Left hindlimb (tissue), 1 donor: ENCODE measurements at regions not wholly inside any gene's neighbourhood (a gene's known extent, or its start where the extent isn't known, plus 50 kb on each side); places are given as distances from the start of the nearest gene placed in this dataset.
"Not testable (repeated sequence)": the region's sequence is repeated elsewhere in the genome, so short reads cannot be mapped to it uniquely, and the experiment has no call there.

Experiments
- DNase-seq: peaks from one replicate; pipeline ENCODE4 v3.0.0-alpha.2; 2018

DNA sequence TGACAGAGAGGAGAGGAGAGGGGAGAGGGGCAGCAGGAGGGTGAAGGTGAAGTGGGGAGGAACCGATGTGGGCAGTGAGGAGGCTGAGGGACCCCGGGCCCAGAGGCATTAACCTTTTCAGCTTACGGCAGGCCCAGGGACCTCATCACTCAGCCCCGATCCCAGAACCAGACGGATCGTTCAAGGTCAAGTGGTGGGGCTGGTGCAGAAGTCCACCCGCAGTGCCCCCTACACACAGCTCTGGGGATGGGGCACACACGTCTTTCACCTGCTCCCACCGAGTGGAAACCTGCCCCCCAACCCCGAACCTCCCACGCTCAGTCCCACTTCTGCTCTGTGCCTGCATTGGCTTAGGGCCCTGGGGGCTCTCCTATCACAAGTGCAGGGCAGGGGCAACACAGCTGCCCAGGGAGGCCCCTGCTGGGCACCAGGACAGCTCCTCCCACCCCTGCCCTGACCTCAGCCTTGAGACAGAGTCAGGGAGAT lies 81.9 kb upstream of the GOLGA6L4 start:
- DNase-seq = not testable (repeated sequence)

DNA sequence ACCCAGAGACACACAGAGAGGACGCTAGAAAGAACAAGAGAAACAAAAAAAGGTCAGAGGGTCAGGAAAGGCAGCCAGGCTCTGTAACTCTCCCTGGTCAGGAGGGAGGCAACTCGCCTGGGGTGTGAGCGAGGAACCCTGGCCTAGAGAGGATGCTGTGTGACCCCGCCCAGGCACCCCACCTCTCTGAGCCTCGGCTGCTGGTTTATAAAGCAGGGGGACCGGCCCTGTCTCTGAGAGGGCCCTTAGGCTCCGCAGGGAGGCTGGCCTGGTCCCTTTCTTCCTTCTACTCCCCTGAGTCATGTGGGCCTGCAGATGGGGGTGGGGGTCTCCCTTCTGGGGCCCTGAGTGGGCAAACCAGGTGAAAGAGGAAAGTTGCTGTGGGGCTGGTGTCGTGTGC lies 81.3 kb upstream of the GOLGA6L4 start:
- not testable (repeated sequence) for DNase-seq

DNA sequence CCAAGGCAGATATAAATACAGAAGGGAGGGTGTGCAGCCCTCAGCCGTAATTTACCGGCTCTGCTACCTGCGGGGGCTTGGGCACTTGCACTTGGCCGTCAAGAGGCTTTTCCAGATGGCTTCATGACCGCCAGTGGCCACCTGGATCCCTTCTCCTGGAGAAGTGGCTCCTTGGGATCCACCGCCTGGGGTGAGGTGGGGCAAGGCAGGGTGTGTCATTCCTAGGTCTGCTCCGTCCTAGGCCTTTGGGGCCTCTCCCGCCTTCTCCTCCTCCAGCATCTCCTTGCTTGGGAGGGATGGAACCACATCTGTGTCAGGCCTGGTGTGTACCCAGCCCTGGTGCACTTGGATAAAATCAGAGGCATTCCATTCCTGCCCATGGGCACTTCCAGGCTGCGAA lies 80.8 kb upstream of the GOLGA6L4 start:
- not testable (repeated sequence) for DNase-seq

DNA sequence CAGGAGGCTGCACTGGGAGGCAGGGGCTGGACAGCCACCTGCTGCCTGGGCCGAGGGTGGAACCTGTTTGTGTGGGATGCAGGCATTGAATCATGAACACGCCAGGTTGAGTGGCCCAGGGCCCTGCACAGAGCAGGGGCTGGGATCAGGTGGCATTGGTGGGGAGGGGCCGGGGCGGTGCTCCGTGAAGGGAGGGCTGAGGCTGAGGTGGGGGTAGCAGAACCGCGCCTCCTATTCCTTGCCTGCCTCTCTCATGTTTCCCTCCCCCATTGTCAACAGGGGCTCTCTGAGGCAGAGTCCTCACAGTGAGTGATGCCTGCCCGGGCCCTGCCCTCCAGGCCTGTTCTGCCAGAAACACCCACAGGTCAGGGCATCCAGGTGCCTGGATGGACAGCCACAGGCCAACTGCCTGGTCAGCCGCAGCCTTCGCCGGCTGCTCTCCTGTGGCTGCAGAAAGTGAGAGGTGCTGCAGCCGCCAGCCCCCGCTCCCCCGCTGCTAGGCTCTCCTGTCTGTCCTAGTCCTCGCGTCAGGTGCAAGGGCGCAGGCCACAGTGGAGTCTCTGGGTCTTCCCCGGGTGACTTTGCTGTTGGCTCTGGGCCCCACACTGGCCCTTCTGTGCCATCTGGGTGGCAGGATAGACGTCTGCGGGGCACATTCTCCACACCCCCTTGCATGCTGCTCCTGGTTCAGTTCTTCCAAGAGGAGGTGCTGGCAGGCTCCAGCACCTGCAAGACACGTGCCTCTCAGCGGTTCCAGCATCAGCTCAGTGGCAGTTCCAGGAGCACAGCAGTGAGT lies 79.6 kb upstream of the GOLGA6L4 start:
- DNase-seq = not testable (repeated sequence)

DNA sequence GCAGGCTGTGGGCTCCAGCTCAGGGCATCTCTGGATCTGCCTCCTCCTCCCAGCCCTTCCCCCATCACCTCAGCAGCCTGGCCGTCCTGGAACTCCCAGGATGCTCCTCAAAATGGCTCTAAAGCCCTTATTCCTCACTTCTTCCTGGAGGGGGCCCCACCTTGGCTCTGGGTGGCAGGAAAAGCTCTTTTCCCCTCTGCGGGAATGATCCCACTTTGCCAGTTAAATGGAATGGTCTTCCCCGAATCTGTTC lies 79.1 kb upstream of the GOLGA6L4 start:
- not testable (repeated sequence) for DNase-seq

DNA sequence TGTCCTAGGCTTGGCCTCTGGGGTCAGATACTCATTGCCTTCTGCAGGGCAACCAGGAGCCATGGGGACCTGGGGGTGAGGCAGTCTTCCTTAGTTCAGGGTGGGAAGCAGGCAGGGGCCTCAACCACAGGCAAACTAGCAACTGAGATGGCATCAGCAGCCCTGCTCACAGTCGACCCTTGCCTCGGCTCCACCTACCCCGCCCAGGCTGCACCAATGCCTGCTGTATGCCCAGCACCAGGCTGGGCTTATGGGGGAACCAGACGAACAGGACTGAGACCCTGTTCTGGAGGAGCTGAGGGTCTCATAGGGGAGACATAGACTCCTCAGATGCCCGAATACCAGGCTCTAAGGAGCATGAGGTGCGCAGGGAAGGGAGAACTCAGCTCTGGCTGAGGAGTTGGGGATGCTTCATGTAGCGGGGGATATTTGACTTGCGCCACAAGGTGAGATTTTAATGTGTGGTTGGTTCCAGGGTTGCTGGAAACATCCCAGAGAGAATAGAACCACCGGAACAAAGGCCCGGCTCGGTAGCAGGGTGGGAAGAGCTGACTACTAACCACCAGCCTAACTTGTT lies 78.4 kb upstream of the GOLGA6L4 start:
- DNase-seq = not testable (repeated sequence)

DNA sequence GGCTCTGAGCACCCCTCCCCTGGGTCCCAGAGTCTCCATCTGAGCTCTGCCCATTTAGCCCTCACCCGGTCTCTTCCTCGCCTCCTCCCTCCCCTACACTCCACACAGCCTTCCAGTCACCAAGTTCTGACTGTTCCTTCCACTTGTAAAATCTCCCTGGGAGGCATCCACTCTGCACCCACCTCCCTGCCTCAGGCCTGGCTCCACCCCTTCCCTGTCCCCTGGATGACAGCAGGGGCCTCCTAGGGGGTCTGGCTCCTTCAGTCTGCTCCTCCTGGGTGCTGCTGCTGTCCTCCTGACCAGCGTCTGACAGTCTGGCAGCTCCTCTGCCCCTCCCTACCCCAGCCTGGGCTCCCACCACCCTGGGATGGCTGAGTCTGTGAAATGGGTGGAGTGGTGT lies 77.7 kb upstream of the GOLGA6L4 start:
- DNase-seq = not testable (repeated sequence)

DNA sequence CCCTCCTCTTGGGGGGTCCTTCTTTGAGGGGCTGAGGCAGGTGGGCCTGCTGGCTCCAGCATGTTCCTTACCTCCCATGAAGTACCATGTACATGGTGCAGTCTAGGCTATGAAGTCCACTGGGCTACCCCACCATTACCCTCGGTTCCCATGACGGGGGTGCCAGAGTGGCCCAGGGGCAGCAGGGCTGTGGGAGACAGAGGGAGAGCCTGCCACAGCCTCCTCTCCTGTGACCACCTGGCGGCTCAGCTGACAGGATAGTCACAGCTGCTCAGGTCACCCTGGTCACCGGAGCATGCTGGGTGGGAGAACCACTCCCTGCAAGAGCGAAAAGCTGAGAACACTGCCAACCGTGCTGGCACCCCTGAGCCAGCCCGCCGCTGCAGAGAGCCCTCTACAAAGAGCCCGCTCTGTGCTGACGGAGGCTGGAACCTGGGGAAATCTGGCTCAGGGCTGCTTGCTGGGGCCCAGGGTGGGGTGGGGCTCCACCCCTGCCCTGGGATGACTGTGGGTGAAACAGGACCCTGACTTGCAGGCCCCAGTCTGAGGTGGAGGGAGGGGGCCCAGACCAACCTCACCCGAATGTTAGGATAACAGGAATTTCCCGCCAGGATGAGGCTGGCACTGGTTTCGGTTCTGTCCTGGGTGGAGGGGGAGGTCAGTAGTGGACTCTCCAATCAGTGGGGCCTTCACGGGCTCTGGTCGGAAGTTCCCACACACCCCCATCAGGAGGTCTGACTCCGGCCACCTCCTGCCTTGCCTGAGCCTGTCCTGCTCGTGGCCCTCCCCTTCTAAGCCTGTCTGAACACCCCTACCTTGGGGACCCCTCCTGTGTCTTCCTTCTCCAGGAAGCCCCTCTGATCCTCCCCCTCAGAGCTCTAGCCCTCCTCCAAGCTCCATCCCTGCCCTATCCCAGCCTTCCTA lies 76.0 kb upstream of the GOLGA6L4 start:
- DNase-seq = peak; percentile 47

DNA sequence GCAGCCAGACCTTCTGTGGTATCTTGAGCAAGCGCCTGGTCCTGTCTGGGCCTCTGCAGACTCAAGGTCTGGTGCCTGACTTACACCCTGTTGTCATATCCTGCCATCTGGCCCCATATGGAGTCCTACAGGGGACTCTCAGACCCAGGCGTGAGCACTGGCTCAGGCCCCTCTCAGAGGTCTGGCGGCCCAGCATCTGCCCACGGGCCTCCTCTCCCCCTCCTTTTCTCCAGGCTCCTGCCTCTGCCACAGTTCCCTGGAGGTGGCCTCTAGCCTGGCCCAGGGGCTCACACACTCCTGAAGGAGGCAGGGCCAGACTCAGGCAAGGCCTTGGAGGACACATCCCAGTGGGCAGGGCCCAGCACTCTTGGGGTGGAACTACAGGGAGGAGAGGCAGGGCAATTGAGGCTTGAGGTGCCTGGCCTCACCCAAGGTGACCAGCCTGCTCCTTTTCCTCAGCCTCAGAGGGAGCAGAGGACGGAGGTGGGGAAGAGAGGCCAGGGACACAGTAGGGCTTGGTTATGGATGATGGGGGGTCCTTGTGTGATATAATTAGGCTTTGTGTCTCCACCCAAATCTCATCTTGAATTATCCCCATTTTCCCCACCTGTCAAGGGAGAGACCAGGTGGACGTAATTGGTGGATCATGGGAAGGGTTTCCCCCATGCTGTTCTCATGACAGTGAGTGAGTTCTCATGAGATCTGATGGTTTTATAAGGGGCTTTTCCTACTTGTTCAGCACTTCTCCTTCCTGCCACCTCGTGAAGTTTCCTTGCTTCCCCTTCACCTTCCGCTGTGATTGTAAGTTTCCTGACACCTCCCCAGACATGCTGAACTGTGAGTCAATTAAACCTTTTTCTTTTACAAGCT lies 70.9 kb upstream of the GOLGA6L4 start:
- DNase-seq = not testable (repeated sequence)

DNA sequence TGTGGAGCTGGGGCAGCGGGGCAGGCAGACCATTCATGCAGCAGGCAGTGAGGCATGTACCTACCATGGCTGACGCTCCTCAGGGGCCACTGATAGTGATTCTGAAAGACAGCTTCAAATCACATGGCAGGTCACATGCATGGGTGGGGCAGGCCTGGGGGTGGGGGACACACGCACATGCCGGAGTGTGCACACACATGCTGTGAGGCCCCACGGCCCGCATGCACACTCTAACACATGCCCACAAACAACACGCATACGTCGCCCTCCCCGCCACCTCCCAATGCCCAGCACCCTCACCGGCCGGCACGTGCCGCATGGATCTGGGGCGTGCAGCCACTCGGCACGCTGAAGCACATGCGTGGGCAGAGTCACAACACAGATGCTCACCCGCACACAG lies 65.5 kb upstream of the GOLGA6L4 start:
- not testable (repeated sequence) for DNase-seq

DNA sequence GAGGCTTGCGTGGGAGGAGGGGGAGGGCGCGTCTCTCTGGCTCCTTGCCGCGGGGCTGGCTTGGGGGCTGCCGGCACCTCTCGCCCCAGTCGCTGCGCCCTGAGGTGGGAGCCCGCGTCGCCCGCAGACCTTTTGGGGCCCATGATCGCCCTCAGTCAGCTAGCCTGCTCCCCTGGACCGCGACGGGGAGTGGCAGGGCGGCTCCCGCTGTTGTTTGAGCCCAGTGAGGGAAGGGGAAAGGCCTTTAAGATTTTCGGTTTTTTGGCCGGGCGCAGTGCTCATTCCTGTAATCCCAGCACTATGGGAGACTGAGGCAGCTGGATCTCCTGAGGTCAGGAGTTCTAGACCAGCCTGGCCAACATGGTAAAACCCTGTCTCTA lies 62.4 kb upstream of the GOLGA6L4 start:
- not testable (repeated sequence) for DNase-seq
